ENCODE measurements at regions not wholly inside any gene's neighbourhood (a gene's known extent, or its start where the extent isn't known, plus 50 kb on each side); places are given as distances from the start of the nearest gene placed in this dataset.

DNA sequence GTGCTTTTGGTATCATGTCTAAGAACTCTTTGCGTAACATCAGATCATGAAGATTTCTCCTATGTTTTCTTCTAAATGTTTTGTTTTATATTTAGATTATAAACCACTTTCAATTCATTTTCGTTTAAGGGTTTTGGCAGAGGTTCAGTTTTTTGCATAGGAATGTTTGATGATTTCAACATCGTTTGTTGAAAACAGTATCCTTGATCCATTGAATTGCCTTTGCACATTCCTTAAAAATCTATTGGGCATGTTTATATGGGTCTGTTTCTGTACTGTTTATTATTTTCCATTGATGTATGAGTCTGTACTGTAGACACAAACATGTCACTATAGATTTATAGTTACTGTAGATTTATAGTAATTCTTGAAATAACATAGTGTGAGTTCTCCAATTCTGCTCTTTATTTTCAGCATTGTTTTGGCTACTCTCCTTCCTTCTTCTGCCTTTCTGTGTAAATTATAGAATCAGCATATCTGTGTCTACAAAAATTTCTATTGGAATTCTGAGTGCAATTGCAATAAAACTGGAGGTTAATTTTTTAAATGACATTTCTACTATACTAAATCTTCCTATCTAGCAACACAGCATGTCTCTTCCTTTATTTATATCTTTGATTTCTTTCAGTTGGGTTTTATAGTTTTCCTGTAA is 374.0 kb downstream of the SV2B start:
- H3K4me3 ChIP-seq (ENCODE audit: low read length) = no peak overlapping the region
- intact Hi-C loops (cut with DNase I) = no loop called here
- H3K4me1 ChIP-seq (ENCODE audit: control insufficient read depth, insufficient read depth, low read length) = no peaks in the 10 kb centered on the region
- ATAC-seq (no peak), DNase-seq (no peak)
- H3K27ac ChIP-seq (ENCODE audit: low read length) = no peak overlapping the region
- H3K9me3 ChIP-seq (ENCODE audit: control insufficient read depth, low read length) = no peaks in the 10 kb centered on the region
- WGBS = 57% methylated on average over 3 of the region's 3 CpGs
- no peaks in the 10 kb centered on the region for H3K27me3 ChIP-seq (ENCODE audit: control insufficient read depth, insufficient read depth)

DNA sequence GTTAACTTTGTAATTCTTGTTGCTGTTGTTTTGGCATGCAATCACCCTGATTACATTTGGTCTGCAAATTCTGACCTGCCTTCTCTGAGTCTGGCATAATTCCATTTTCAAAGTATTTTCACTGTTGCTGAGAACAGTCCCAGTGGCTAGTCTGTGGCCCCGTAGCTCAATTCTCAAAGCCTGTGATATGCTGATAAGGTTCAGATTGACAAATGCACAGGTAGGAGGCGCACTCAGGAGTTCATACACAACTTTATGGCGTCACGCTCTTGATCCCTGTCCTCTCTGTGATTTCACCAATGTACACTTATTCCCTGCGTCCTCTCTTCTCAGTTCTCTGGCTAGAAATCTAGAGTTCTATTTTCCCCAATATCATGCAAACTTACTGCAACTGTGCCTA is 376.6 kb upstream of the SLCO3A1 start:
- intact Hi-C loops (cut with DNase I) = no loop called here
- no peak for DNase-seq
- Histone ChIP-seq H3K27me3 (ENCODE audit: control insufficient read depth, insufficient read depth) (no peaks in the 10 kb centered on the region), H3K27ac (ENCODE audit: low read length) (no peak overlapping the region), H3K4me1 (ENCODE audit: control insufficient read depth, insufficient read depth, low read length) (no peaks in the 10 kb centered on the region), H3K9me3 (ENCODE audit: control insufficient read depth, low read length) (no peaks in the 10 kb centered on the region), H3K4me3 (ENCODE audit: low read length) (no peak overlapping the region)
- 85% methylated on average over 5 of the region's 5 CpGs for WGBS
- no peak for ATAC-seq

DNA sequence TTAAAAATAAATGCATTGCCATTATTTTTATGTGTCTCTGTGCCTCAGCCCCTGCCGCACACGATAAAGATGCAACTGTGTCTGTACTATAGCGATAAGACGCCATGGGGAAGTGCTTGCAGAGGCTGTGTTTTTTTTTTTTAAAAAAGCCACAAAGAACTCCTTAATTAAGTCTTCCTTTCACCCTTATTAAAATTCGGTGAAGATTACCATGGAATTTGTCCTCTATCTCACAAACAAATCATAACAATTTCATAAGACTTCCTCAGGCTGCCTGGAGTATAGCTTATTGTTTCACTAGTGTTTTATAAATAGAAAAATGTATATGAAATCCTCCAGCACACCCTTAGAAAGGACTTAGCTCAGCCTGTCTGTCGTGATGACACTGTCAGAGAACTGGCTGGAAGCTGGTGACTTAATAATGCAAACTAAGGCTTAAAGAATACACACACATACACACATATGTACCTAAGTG is 374.8 kb upstream of the SLCO3A1 start:
- intact Hi-C loops (cut with DNase I) = no loop called here
- Histone ChIP-seq H3K27me3 (ENCODE audit: control insufficient read depth, insufficient read depth) (no peaks in the 10 kb centered on the region), H3K4me1 (ENCODE audit: control insufficient read depth, insufficient read depth, low read length) (no peaks in the 10 kb centered on the region), H3K27ac (ENCODE audit: low read length) (no peak overlapping the region), H3K4me3 (ENCODE audit: low read length) (no peak overlapping the region), H3K9me3 (ENCODE audit: control insufficient read depth, low read length) (no peaks in the 10 kb centered on the region)
- 54% methylated on average over 6 of the region's 6 CpGs for WGBS
- DNase-seq (no peak), ATAC-seq (no peak)

DNA sequence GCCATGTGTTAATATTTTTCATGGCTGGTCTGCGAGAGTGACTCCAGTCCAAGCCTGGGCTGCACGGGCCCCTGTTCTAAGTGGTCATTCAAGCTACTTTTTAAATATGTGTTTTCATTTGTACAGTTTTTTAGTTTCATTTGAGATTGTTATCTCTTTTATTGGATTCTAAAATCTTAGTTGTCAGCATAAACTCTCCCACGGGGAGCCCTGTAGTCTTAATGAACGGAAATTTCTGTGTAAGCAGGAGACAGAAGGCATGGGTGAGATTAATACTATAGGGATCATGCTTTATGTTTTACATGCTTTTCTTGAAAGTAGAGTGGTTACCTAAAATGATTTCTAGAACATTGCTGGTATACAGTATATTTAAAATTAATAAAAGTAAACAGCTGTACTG is 373.1 kb upstream of the SLCO3A1 start:
- ATAC-seq = no peak
- intact Hi-C loops (cut with DNase I) = no loop called here
- DNase-seq = no peak
- no peak overlapping the region for H3K4me3 ChIP-seq (ENCODE audit: low read length)
- H3K27me3 ChIP-seq (ENCODE audit: control insufficient read depth, insufficient read depth) = no peaks in the 10 kb centered on the region
- H3K4me1 ChIP-seq (ENCODE audit: control insufficient read depth, insufficient read depth, low read length) = no peaks in the 10 kb centered on the region
- no peaks in the 10 kb centered on the region for H3K9me3 ChIP-seq (ENCODE audit: control insufficient read depth, low read length)
- WGBS = 79% methylated on average over 4 of the region's 4 CpGs
- H3K27ac ChIP-seq (ENCODE audit: low read length) = no peak overlapping the region

DNA sequence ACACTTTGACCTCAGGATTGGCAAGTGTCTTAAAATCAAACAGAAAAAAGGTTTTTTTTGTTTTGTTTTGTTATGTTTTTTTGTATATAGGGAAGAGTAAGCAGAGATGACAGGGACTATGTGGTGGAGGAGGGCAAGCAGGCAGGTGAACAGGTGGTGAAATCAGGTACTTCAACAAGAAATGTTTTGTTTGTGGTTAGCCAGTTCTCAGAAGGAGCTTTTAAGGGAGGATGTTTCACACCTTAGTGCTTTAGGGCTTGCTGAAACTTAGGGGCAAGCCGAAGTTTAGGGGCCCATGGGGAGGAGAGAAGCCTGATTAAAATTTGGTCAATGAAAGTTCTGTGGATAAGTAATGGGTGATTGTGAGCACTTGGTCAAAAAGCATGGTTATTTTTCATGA is 370.7 kb upstream of the SLCO3A1 start:
- Histone ChIP-seq H3K9me3 (ENCODE audit: control insufficient read depth, low read length) (no peaks in the 10 kb centered on the region), H3K27me3 (ENCODE audit: control insufficient read depth, insufficient read depth) (no peaks in the 10 kb centered on the region), H3K4me3 (ENCODE audit: low read length) (no peak overlapping the region), H3K4me1 (ENCODE audit: control insufficient read depth, insufficient read depth, low read length) (no peaks in the 10 kb centered on the region), H3K27ac (ENCODE audit: low read length) (no peak overlapping the region)
- intact Hi-C loops (cut with DNase I) = no loop called here
- WGBS = 75% methylated on average over 1 of the region's 1 CpG
- DNase-seq = no peak
- no peak for ATAC-seq

DNA sequence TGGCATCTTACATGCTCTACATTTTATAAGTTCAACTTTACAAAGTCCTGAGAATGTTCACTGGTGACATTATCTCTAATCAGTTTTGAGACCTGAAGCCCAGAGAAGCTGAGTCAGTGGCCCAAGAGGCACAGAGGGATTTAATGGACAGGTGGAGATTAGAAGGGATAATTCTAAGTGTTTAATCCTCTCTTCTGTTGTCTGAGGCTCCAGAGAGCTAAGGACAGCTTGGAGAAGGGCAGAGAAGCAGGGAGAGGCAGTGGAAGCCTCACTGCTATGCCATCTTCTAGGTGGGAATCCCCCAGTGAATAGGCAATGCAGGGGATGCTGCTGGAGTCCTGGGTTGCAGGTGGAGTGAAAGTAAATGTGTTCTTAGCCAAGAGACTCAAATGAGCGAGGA is 369.4 kb upstream of the SLCO3A1 start:
- WGBS = 86% methylated on average over 1 of the region's 1 CpG
- no peaks in the 10 kb centered on the region for H3K4me1 ChIP-seq (ENCODE audit: control insufficient read depth, insufficient read depth, low read length)
- H3K27me3 ChIP-seq (ENCODE audit: control insufficient read depth, insufficient read depth) = no peaks in the 10 kb centered on the region
- H3K27ac ChIP-seq (ENCODE audit: low read length) = no peak overlapping the region
- ATAC-seq (no peak), DNase-seq (no peak)
- no peaks in the 10 kb centered on the region for H3K9me3 ChIP-seq (ENCODE audit: control insufficient read depth, low read length)
- intact Hi-C loops (cut with DNase I) = no loop called here
- H3K4me3 ChIP-seq (ENCODE audit: low read length) = no peak overlapping the region

DNA sequence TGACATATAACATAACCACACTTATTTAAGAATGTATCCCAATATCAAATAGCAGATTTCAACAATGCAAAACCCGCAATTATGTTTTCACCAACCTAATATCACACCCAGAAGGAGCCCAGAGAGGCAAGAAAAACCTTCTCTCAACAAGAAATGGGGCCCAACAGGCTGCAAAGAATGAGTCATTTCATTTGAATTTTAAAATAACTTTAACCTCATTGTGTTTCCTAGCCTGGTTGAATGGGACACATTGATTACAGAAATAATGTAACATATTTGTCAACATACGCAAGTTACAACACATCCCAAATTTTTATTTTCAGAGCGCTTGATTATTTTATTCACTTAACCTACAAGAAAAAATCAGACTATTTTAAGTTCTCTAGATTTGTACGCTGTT is 365.1 kb upstream of the SLCO3A1 start:
- no peak for ATAC-seq
- intact Hi-C loops (cut with DNase I) = no loop called here

DNA sequence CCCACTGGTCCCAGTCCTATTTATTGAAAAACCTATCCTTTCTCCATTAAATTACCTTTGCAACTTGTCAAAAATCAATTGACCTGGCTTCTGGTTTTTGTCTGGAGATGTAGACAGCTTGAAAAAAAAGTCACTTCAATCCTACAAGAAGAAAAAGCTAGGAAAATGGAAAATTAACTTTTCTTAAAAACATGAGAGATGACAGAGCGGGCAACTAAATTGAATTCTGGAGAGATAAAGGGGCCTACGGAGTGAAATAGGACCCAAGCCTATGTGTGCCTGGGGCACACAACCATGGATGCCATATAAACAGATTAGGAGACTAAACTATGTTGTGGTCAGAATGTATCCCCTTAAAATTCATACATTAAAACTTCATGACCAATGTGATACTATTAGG is 363.3 kb upstream of the SLCO3A1 start:
- intact Hi-C loops (cut with DNase I) = no loop called here
- WGBS = 92% methylated on average over 2 of the region's 2 CpGs
- Histone ChIP-seq H3K27me3 (ENCODE audit: control insufficient read depth, insufficient read depth) (no peaks in the 10 kb centered on the region), H3K4me3 (ENCODE audit: low read length) (no peak overlapping the region), H3K9me3 (ENCODE audit: control insufficient read depth, low read length) (no peaks in the 10 kb centered on the region), H3K27ac (ENCODE audit: low read length) (no peak overlapping the region), H3K4me1 (ENCODE audit: control insufficient read depth, insufficient read depth, low read length) (no peaks in the 10 kb centered on the region)
- DNase-seq = no peak
- ATAC-seq = no peak

More for the DNA sequence above, 365.1 kb upstream of the SLCO3A1 start:
- H3K9me3 ChIP-seq (ENCODE audit: control insufficient read depth, low read length) = no peaks in the 10 kb centered on the region
- H3K4me3 ChIP-seq (ENCODE audit: low read length) = no peak overlapping the region
- WGBS = 75% methylated on average over 4 of the region's 4 CpGs
- no peak for DNase-seq
- no peak overlapping the region for H3K27ac ChIP-seq (ENCODE audit: low read length)
- no peaks in the 10 kb centered on the region for H3K4me1 ChIP-seq (ENCODE audit: control insufficient read depth, insufficient read depth, low read length)
- H3K27me3 ChIP-seq (ENCODE audit: control insufficient read depth, insufficient read depth) = no peaks in the 10 kb centered on the region

DNA sequence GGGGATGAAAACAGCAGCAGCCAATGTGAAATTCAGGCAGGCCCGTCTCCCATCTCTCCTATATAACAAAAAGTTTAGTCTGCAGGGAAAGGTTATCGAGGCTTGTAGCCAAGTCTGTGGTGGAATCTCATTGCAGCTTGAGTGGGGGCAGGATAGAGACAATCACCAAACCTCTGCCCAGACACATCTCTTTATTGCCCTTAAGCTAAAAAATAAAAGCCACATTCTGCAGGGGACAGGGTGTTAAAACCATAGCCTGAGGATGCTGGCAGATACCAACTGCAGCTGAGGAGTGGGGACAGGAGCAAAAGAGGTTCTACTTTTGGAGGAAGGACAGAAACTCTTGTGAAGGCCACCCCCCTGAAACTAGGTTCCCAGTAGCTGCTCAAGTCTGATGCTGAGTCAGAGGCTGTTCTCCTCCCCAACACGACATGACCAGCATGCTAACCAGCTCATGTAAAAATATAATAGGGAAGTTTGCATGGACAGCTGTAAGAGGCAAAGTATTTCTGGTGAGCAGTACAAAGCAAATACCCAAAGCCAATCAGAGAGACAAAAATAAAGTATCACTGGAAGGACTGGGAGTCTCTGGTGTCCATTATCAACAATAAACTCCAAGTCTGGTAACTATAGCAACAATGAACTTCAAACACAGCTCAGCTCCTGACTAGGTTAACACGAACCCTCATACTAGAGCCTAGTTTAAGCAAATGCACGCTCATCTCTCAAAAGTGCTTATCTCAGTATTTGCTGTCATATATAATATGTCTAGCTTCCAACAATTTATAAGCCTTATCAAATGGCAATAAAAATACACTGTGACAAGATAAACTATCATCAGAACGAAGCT is 362.2 kb upstream of the SLCO3A1 start:
- ATAC-seq = no peak
- no peak for DNase-seq
- no peaks in the 10 kb centered on the region for H3K4me1 ChIP-seq (ENCODE audit: control insufficient read depth, insufficient read depth, low read length)
- no peak overlapping the region for H3K27ac ChIP-seq (ENCODE audit: low read length)
- no peaks in the 10 kb centered on the region for H3K9me3 ChIP-seq (ENCODE audit: control insufficient read depth, low read length)
- H3K4me3 ChIP-seq (ENCODE audit: low read length) = no peak overlapping the region
- no peaks in the 10 kb centered on the region for H3K27me3 ChIP-seq (ENCODE audit: control insufficient read depth, insufficient read depth)
- intact Hi-C loops (cut with DNase I) = no loop called here
- 61% methylated on average over 6 of the region's 6 CpGs for WGBS

DNA sequence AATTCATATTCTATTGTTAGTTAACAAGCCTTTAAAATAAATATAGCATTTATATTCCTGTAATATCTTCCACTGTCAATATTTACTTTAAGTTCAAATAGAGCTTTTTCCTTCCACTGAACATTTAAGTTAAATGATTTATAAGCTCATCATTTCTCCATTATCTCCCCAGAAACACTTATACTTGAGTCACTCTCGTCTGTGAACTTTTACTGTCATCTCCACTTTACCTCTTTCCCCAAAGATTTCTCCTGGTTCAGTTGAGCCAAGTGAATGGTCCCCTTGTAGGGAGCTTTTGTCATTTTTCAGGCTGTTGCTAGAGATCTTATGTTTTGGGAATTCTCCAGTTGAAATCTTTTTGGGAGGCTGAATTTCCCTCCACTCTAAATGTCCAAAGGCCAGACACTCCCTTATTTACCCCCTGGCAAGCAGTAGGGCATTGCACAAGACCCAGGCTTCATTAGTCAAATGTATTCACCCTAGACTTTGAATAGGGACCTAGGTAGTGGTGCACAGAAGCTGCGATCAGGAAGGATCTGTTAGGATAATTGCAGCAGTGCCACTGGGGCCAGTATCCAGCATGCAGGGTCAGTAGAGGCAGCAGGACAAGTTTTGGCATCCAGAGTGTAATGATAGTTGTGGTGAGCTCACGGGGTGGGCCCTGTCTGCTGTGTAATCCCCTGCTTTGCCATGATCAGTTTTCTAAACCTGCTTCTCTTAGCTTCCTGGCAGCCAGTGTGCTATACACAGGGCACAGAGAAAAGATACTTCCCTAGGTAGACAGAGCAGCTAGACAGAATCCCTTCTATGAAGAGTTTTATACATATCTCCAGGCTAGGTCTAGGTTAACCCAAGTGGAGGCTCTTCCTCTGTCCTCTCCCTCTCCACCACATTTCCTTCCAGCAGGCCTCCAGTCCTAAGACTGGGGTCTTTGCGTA is 356.5 kb upstream of the SLCO3A1 start:
- peak in 1 of 3 donors; percentile 8 for DNase-seq
- no peak overlapping the region for H3K4me3 ChIP-seq (ENCODE audit: low read length)
- no peak overlapping the region for H3K27ac ChIP-seq (ENCODE audit: low read length)
- H3K27me3 ChIP-seq (ENCODE audit: control insufficient read depth, insufficient read depth) = no peaks in the 10 kb centered on the region
- no peaks in the 10 kb centered on the region for H3K4me1 ChIP-seq (ENCODE audit: control insufficient read depth, insufficient read depth, low read length)
- no peak for ATAC-seq
- WGBS = 82% methylated on average over 4 of the region's 4 CpGs
- no peaks in the 10 kb centered on the region for H3K9me3 ChIP-seq (ENCODE audit: control insufficient read depth, low read length)
- intact Hi-C loops (cut with DNase I) = no loop called here
